Colonic mucosa (tissue), 4 donors: ENCODE measurements at regions not wholly inside any gene's neighbourhood (a gene's known extent, or its start where the extent isn't known, plus 50 kb on each side); places are given as distances from the start of the nearest gene placed in this dataset.

Experiments
- DNase-seq: peaks from one replicate; pipeline ENCODE4 v3.0.0-alpha.2; 2020
- H3K27ac ChIP-seq: fragments of 200-600 bp; one replicate; pipeline ENCODE4 v1.8.0; 2021
- H3K27me3 ChIP-seq: fragments of 200-600 bp; one replicate; pipeline ENCODE4 v1.8.0; 2021
- H3K36me3 ChIP-seq: fragments of 200-600 bp; one replicate; pipeline ENCODE4 v1.8.0; 2021
- H3K4me1 ChIP-seq: fragments of 200-600 bp; one replicate; pipeline ENCODE4 v1.8.0; 2021; ENCODE audit warnings: mild to moderate bottlenecking
- H3K4me3 ChIP-seq: fragments of 200-600 bp; one replicate; pipeline ENCODE4 v1.8.0; 2021
- H3K9ac ChIP-seq, 2 donors: one replicate each; pipeline ENCODE4 v1.7.0; 2013; ENCODE audit warnings: control low read depth in 2 of 2, low read depth in 2 of 2, low read length in 2 of 2
- H3K9me3 ChIP-seq: fragments of 200-600 bp; one replicate; pipeline ENCODE4 v1.8.0; 2021
- intact Hi-C: fragments of 100-400 bp; cut with DNase I; formaldehyde crosslinking; loops from one replicate; pipeline ENCODE4 v1.14.1; 2022
- TF ChIP-seq, protein P1 (sequence below): fragments of 200-600 bp; IDR thresholded peaks from one replicate; pipeline ENCODE4 v1.8.0; 2022; ENCODE audit warnings: antibody characterized with exemption, mild to moderate bottlenecking
- donor health status: healthy.
- donor health status: DM: no; HTN: no; CAD: no.
- donor health status: DM: no; HTN: no; CAD: no.

GRCh38 chr5:155167736-155168135, 154.2 kb downstream of the KIF4B start:
- no peak overlapping the region for H3K27ac ChIP-seq
- no peaks in the 10 kb centered on the region for H3K9me3 ChIP-seq
- TF ChIP-seq, protein P1, sequence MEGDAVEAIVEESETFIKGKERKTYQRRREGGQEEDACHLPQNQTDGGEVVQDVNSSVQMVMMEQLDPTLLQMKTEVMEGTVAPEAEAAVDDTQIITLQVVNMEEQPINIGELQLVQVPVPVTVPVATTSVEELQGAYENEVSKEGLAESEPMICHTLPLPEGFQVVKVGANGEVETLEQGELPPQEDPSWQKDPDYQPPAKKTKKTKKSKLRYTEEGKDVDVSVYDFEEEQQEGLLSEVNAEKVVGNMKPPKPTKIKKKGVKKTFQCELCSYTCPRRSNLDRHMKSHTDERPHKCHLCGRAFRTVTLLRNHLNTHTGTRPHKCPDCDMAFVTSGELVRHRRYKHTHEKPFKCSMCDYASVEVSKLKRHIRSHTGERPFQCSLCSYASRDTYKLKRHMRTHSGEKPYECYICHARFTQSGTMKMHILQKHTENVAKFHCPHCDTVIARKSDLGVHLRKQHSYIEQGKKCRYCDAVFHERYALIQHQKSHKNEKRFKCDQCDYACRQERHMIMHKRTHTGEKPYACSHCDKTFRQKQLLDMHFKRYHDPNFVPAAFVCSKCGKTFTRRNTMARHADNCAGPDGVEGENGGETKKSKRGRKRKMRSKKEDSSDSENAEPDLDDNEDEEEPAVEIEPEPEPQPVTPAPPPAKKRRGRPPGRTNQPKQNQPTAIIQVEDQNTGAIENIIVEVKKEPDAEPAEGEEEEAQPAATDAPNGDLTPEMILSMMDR = no peak
- H3K4me1 ChIP-seq = no peaks in the 10 kb centered on the region
- intact Hi-C loops = no loop called here
- no peak overlapping the region for H3K9ac ChIP-seq
- DNase-seq = no peak
- H3K27me3 ChIP-seq = no peaks in the 10 kb centered on the region
- no peaks in the 10 kb centered on the region for H3K36me3 ChIP-seq
- no peak overlapping the region for H3K4me3 ChIP-seq

DNA sequence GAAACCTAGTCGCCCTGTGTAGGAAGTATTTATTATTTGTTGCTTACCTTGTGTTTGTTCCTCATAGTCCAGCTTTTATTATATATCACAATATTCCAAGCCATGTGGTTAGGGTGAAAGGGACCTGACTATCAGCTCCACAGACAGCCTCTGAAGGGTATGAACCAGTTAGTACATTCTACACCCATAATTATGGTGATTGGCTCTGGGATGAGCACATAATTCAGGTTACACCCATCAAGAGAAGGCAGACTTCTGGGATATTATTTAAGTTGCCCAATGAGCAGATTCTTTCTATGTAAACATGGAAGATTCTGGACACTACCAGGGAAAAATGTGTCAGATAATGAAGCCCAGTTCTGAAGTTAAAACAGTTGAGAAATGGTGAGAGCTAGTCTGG, 168.0 kb downstream of the KIF4B start:
- TF ChIP-seq, protein P1 = no peak
- intact Hi-C loops = no loop called here
- DNase-seq = no peak

GRCh38 chr5:155189476-155189875, 175.9 kb downstream of the KIF4B start:
- no peak for DNase-seq
- TF ChIP-seq, protein P1 = no peak

More for the DNA sequence above, 168.0 kb downstream of the KIF4B start:
- Histone ChIP-seq H3K9ac (no peak overlapping the region), H3K4me3 (no peak overlapping the region), H3K4me1 (no peaks in the 10 kb centered on the region), H3K9me3 (no peaks in the 10 kb centered on the region), H3K36me3 (no peaks in the 10 kb centered on the region), H3K27ac (no peak overlapping the region), H3K27me3 (no peaks in the 10 kb centered on the region)

GRCh38 chr5:155189981-155190380, 176.4 kb downstream of the KIF4B start:
- Histone ChIP-seq H3K4me1 (no peaks in the 10 kb centered on the region), H3K4me3 (no peak overlapping the region), H3K27me3 (no peaks in the 10 kb centered on the region), H3K9me3 (no peaks in the 10 kb centered on the region), H3K9ac (no peak overlapping the region), H3K27ac (no peak overlapping the region), H3K36me3 (no peaks in the 10 kb centered on the region)
- TF ChIP-seq, protein P1 = no peak
- intact Hi-C loops = no loop called here
- no peak for DNase-seq

More at GRCh38 chr5:155189476-155189875, 175.9 kb downstream of the KIF4B start:
- Histone ChIP-seq H3K4me3 (no peak overlapping the region), H3K9me3 (no peaks in the 10 kb centered on the region), H3K36me3 (no peaks in the 10 kb centered on the region), H3K27ac (no peak overlapping the region), H3K27me3 (no peaks in the 10 kb centered on the region), H3K4me1 (no peaks in the 10 kb centered on the region), H3K9ac (no peak overlapping the region)
- intact Hi-C loops = no loop called here

- DNase-seq = no peak
- intact Hi-C loops = no loop called here
- Histone ChIP-seq H3K27me3 (no peaks in the 10 kb centered on the region), H3K4me1 (no peaks in the 10 kb centered on the region), H3K4me3 (no peak overlapping the region), H3K9ac (no peak overlapping the region), H3K36me3 (no peaks in the 10 kb centered on the region), H3K9me3 (no peaks in the 10 kb centered on the region), H3K27ac (no peak overlapping the region)
- TF ChIP-seq, protein P1 = no peak
Observed at GRCh38 chr5:155193029-155193428, 179.5 kb downstream of the KIF4B start.
